Panc1 (cell line): ENCODE measurements at regions not wholly inside any gene's neighbourhood (a gene's known extent, or its start where the extent isn't known, plus 50 kb on each side); places are given as distances from the start of the nearest gene placed in this dataset.
"Not testable (repeated sequence)": the region's sequence is repeated elsewhere in the genome, so short reads cannot be mapped to it uniquely, and the experiment has no call there.

Experiments
- POLR2AphosphoS5 ChIP-seq: IDR thresholded peaks from 2 replicates; pipeline ENCODE4 v1.6.1; 2012; ENCODE audit warnings: mild to moderate bottlenecking, low read depth, low read length, moderate library complexity
- TF ChIP-seq, protein P1 (sequence below): fragments of 450-650 bp; IDR thresholded peaks from 2 replicates; pipeline ENCODE4 v1.5.1; 2017; ENCODE audit warnings: mild to moderate bottlenecking

DNA sequence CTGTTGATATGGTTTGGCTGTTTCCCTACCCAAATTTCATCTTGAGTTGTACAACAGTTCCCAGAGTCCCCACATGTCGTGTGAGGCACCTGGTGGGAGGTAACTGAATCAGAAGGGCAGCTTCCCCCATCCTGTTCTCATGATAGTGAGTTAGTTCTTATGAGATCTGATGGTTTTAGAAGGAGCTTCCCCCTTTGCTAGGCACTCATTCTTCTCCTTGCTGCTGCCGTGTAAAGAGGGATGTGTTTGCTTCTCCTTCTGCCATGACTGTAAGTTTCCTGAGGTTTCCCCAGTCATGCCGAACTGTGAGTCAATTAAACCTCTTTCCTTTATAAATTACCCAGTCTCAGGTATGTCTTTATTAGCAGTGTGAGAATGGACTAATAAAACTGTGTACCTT lies 54.7 kb upstream of the PPARGC1A start:
- TF ChIP-seq, protein P1, sequence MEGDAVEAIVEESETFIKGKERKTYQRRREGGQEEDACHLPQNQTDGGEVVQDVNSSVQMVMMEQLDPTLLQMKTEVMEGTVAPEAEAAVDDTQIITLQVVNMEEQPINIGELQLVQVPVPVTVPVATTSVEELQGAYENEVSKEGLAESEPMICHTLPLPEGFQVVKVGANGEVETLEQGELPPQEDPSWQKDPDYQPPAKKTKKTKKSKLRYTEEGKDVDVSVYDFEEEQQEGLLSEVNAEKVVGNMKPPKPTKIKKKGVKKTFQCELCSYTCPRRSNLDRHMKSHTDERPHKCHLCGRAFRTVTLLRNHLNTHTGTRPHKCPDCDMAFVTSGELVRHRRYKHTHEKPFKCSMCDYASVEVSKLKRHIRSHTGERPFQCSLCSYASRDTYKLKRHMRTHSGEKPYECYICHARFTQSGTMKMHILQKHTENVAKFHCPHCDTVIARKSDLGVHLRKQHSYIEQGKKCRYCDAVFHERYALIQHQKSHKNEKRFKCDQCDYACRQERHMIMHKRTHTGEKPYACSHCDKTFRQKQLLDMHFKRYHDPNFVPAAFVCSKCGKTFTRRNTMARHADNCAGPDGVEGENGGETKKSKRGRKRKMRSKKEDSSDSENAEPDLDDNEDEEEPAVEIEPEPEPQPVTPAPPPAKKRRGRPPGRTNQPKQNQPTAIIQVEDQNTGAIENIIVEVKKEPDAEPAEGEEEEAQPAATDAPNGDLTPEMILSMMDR, result not testable (repeated sequence)
- not testable (repeated sequence) for TF ChIP-seq POLR2AphosphoS5
